Hematopoietic multipotent progenitor cell treated with erythropoietin and hydrocortisone succinate and interleukin-3 and kit ligand, for 8 days (in vitro differentiated cells): ENCODE measurements at regions not wholly inside any gene's neighbourhood (a gene's known extent, or its start where the extent isn't known, plus 50 kb on each side); places are given as distances from the start of the nearest gene placed in this dataset.
A peak's percentile ranks its signal among the peaks of the same experiment; 100 is the strongest.

Experiments
- DNase-seq: peaks from one replicate; pipeline ENCODE4 v3.0.0-alpha.2; 2015

DNA sequence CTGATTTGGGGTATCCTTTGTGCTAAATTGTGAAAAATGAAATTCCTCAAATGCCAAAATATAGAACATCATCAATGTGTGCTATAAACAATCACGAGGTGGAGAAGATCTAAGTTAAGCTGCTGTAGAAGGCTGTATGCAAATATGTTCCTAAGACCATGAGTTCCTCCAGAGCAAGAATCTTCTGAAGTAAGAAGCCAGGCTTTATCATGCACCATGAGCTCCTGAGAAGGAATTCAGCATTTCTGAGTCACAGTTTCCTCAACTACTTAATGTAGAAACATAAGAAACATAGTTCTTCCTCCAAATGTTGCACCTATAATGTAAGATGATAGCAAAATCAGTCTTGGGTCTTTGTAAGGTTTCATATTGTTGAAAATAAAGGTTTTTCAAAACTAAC is 241.7 kb upstream of the MDFIC2 start:
- no peak for DNase-seq

DNA sequence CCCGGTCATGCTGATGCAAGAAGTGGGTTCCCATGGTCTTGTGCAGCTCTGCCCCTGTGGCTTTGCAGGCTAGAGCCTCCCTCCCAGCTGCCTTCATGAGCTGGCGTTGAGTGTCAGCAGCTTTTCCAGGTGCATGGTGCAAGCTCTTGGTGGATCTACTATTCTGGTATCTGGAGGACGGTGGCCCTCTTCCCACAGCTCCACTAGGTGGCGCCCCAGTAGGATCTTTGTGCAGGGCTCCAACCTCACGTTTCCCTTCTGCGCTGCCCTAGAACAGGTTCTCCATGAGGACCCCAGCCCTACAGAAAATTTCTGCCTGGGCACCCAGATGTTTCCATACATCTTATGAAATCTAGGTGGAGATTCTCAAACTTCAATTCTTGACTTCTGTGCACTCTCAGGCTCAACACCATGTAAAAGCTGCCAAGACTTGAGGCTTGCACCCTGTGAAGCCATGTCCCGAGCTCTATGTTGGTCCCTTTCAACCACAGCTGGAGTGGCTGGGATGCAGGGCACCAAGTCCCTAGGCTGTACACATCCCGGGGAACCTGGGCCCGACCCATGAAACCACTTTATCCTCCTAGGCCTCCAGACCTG is 238.4 kb upstream of the MDFIC2 start:
- peak; percentile 64 for DNase-seq

DNA sequence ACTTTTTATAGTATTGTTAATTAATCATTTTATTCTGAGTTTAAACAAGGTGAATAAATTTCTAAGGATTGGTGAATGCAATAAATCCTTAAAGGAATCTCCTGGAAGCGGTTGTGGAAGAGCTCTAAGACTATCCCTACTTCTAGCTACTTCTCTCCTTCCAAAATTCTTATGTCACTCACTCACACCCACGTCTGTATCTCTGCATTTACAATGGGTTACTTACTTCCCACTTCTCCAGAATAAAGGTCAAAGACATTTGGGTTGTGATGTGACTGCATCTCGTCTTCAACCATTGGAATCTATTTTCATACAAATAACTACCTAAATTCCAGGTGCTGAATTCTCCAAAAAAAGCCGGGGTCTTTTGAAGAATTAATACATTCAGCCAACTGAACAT is 234.2 kb upstream of the MDFIC2 start:
- DNase-seq: no peak

DNA sequence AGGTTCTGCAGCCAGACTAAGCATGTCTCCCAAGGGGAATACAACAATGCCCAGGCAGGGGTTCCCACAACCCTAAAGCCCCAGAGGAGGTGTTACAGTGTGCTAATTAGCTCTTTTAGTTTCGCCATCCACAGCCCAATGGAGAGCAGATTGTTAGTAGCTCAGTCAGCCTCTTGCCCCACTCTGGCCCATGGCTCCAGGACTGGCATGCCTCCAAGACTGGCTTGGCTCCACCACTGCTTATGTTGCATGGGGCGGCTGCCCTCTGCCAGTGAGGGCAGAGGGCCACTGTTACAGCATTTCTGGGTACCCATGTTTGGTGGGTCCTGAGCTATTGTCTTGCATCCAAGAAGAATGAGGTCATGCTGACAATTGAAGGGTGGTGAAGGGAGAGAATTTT is 231.1 kb upstream of the MDFIC2 start:
- DNase-seq: no peak

DNA sequence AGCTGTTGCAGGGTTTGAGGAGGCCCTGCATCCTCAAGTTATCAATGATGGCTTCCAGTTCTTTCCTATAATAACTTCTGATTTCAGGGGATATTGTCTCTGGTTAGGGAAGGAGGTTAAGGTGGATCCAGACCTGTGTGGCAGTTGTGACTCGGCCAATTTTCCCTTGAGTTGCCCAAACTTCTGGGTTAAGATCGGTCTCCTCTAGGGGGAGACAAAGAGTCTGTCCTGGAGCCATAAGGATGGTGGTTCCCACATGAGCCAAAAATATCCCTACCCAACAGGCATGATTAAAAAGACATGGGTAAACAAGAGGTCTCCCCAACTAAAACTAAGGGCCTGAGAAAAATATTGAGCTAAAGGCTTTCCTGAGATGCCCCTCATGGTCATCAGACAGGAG is 227.5 kb upstream of the MDFIC2 start:
- peak; percentile 13 for DNase-seq

DNA sequence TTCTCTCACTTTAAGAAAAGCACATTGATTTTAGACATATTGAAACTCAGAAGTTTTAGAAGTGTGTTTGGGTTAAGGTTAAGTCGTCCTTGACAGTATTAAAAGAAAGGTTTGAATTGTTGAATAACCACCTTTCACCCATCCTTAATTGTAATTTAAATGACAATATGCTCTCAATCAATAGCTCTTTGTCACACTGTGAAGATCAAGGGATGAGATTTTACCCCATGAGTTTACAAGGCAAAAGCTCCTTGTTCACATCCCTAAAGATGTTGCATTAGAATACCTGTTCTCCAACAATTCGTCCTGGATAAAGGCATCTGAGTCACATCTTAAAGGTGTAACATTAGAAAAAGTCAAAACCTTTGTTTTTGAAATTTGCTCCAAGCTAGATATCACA is 220.4 kb upstream of the MDFIC2 start:
- DNase-seq: no peak

DNA sequence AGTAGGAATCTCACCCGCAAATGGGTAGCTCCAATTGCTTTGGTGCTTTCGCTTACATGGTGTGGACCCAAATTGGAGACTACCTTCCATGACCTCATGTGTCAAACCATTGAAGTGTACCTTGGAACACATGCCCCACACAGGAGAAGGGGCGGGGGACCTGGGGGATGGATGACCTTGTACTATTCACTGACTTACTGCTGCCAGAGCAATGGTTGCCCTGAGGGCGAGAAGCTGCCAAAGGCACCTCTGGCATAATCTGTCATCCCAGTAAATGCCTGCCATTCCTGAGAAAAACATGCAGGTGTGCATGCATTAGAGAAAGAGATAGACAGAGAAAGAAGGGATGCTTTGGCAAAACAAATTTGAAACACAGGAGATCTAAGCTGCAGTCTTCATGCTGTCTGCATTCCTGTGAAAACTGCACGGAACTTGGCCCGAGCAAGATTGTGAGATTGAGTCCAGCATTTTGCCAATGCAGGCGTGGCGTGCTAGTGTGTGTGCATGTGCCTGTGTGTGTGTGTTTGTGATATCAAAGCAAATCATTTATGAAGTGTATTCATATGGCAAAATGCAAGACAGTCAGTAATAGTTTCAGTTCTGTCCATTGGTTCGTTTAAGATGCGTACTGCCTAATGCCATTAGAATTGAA is 219.5 kb upstream of the MDFIC2 start:
- DNase-seq: no peak

DNA sequence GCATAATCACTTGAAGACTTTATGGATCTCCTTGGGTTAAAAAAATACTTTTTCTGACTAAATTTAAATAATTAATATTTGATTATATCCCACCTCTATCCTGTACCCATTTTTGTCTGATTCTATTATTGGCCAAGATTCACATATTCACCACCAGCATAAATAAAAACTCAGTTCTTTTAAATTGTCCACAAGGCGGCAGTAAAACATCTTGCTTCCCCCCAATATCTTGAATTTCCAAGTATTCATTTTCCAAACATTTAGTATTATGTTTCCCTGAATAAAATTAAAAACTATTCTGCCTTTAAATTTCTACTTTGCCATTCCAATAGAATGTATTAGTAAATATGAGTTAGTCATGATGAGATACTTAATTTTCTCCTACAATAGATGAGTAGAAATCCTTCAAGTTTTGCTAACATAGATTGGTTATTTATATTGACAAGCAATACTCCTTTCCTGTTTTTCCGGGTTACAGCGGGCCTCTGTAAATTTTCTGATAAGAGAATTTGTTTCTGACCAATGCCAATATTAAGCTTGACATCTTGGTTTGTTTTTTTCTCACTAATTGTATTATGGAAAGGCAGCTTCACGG is 218.7 kb upstream of the MDFIC2 start:
- DNase-seq: peak; percentile 33

DNA sequence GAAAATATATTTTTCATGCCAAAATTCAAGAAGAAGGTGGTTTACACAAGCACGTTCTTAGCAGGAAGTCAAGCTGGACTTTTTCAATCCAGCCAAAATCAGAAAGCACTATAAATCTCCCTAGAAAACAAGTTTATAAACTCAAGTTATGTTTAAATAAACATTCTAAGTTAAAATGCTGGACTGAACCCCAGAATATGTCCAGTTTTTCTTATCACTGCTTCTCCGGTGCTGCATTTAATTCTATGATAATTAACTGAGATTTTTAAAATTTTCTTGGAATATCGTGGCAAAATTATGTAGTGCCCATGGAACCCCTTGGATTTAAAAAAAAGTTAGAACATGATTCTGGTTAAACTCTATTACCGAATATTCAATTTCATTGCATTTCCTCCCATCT is 218.2 kb upstream of the MDFIC2 start:
- no peak for DNase-seq

DNA sequence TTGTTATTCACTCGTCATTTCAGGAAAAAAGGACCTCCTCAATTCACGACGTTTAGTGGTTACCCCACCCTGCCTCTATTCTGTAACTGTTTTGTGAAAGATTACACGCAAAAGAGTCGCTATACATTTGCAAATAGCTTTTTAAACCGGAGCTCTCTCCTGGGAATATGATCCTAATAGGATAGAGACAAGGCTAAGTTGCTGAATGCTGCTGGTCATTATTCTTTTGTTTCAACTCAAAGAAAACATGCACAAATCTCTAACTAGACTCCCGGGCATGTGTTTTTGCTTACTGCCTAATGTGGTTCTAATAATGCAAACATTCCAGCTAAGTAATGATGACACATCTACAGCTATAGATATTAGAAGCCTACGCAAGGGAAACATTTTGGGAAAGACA is 214.6 kb upstream of the MDFIC2 start:
- no peak for DNase-seq

DNA sequence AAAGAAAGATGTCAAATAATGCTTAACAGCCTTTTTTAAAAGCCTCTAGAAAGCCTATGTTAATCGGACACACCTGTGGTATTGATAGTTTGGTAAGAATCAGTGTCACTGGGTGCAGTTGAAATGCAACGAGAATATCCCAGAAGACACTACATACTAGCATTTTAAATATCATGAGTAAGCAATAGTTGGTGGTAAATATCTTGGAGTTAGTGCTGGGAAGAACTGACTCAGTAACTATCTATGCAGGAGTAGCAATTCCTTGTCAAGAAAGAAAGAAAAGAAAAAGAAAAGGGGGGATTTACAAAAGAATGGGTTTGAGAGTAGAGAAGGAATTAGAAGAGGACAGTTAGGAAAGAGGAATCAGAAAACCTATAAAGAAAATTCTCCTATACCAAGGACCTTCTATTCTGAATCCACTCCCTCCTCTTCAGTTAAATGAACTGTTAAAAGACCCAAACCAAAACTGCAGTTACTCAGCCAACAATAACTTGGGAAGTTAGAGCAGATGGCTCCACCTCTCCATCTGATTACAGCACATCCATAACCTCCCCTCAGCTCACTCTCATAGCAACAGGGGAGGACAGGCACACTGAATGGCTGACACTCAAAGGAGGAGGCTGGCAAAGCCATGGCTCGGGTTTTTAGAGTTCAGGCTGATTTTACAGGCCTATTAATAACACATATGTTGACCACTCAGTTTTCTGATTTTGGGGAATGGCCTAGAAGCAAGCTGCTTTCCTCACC is 207.6 kb upstream of the MDFIC2 start:
- no peak for DNase-seq

DNA sequence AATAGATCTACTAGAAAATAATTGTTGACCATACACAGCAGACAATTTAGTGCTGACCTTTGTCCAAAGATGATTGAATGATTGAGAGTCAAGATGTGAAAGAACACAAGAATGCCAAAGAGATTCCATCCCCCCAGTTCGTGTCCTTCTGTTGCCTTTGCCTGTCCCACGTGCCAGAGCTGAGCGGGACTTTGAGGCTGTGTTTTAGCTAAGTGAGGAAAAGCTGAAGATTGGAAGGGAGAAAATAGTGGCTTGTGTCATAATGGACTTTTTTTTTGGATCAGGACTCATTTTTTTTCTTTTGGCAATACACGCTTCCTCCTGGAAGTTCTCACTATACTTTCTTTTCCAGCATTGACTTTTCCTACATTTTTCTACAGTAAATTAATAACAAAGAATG is 206.6 kb upstream of the MDFIC2 start:
- DNase-seq: no peak

DNA sequence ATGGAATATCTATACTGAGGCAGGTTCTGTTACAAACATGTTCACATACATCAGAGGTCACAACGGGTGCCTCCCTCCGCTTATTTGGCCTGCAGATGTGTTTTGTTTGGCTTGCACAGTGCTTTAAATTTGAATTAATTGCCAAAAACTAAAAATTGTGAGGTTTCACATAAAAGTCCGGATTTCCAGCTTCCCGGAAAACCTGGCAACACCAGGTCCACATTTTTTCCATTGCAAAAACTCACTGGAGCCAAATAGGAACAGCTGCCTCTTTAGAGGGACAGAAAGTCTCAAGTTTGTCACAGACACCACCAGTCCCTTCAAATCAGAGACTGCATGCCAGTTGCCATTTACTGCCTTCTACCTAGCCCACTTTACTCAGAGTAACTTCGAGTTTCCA is 205.9 kb upstream of the MDFIC2 start:
- no peak for DNase-seq

DNA sequence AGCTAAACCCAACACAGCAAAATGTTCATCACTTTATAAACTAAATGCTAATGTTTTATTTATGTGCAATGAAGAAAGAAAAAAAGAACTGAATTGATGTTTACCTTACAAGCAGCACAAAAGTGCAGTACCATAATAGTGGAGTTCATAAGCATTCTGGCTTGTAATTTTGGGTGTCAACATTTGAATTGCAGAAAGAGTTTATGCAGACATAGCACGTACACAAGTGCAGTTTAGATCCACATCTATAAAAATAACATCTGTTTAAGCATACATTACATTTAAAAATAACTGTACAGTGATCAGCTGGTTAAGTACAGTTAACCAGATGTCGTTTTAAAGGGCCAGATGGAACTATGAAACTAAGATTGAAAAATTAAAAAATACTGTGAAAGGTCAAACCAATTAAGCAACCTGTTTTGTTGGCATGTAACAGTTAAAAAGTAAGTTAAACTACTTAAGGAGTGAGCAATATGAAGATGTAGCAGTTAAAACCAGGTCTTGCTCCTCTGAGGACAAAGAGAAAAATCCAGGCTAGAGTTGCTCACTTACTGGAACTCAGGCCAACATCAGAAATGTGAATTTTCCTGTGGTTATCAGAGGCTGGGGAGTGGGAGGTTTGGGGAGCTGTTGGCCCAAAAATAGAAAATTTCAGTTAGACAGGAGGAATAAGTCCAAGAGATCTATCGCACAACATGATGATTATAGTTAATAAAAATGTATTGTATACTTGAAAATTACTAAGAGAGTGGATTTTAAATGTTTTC is 204.9 kb upstream of the MDFIC2 start:
- no peak for DNase-seq

DNA sequence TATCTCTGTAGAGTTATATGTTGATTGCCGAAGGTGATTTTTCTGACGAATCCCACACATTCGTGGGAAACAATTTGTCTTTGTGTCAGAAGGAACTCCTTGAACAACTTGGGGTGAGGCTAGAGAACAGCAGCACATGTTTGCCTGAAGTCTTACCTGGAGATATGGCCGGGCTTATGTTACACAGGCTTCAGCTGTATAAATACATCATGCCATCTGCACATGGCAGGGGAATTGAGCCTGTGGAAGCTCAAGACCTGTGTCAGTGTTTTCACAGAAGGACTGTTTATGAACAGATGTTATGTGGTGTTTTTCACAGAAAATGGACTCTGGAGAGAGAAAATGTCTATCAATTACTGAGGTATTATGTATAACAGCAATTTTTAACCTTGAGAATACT is 203.6 kb upstream of the MDFIC2 start:
- no peak for DNase-seq

DNA sequence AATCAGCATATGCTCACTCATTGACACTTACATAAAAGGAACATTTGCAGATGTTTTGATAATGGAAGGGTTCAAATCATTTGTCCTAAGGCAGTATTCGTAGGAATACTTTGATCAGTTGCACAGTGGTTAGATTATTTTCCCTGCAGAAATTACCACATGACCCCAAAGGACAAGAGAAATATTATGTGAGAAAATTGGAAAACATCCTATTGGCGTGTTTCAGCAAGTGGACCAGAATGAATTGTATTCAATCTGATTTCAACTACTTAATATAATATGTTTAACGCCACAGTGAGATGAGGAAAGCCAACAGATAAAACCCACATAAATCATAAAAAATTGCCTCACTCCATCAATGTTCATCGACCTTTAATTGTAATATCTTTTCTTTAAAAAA is 195.0 kb upstream of the MDFIC2 start:
- no peak for DNase-seq

DNA sequence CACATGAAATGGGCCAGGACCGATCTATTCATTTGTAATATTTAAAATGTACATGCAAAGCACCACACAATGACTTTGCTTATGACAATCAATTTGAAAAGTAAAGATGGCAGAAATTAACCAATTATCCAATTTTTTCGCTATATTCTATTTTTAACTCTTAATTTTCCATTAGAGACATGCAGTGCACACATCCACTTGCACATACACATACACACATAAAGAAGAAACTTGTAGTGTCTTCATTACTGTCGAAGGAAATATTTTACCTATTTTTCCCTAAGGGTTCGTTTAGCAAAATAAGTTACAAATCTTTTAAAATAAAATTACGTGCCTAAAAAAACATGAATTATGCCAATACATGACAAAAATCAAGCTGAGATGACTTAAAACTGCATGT is 194.3 kb upstream of the MDFIC2 start:
- no peak for DNase-seq

DNA sequence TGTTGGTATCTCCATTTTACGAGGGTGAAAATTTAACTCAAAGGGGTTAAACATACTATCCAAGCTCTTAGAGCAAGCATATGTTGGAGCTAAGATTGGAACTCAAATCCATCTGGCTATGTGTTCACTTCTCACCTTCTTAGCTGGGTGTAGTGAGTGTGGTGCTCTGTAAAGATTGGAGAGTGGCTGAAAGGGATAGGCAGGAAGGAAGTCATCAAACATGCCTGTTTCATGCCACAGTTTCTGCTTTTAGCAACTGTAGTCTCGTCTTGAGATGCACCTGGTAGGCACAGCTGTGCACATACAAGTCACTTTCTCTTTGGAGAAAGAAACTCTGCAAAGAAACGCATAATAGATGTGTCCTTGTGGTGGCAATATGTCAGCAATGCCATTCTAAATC is 189.1 kb upstream of the MDFIC2 start:
- no peak for DNase-seq

DNA sequence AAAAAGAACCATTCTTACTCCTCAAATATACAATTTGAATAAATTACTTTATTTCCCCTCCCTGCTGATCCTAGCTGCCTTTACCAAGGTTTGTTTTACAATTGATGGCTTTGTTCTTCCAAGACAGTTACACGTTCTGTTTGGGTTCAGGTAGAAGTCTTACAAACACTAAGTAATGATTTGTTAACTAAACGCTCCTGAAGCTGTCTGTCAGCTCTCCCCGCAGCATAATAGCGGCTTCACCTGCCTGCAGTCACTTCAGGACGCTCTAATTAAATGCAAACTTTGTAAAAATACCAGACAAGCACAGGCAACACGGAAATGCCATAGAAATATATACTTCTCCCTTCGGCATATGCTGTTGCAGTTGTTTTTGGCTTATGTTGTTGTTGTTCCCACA is 176.4 kb upstream of the MDFIC2 start:
- no peak for DNase-seq

DNA sequence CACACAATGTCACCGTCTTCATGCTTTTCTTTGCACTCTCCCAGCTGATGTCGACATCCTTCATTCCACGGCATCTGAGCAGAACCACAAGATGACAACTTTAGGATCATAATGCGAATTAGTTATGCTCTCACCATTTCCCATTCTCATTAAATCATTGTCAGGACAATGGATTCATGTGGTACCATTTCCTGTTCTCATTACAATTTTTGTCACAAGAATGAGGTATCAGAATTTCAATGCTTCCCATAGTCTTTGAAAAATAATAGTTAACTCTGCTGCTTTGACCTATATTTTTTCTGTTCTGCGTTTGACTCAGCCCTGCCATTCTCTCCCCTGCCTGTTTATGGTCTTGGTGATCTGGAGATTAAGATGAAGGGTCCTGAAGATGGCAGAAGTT is 175.7 kb upstream of the MDFIC2 start:
- no peak for DNase-seq

DNA sequence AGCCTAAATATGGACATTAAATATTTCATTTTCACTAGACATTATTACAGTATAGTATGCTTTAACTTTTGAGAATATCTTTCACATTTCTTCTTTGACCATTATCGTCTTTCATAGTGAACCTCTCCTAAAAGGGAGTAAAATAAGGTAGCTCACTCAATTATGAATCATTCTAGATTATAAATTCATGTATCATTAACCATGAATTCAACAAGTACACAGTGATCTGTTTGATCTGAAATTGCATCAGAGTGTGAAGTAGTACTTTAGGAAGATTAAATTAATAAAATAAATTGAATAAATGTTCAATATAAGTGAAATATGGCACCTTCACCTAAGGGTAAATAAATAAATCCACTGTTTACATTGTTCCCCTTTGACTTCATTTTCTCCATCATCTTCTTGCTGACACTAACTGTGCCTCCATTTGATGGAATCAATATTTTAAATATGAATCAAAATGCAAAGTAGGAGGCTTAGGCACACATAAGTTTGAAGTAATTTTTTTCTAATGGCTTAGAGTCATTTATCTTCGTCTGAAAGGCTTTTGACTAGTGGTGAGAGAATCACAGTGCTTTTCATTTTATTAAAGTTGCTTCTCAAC is 174.1 kb upstream of the MDFIC2 start:
- no peak for DNase-seq

DNA sequence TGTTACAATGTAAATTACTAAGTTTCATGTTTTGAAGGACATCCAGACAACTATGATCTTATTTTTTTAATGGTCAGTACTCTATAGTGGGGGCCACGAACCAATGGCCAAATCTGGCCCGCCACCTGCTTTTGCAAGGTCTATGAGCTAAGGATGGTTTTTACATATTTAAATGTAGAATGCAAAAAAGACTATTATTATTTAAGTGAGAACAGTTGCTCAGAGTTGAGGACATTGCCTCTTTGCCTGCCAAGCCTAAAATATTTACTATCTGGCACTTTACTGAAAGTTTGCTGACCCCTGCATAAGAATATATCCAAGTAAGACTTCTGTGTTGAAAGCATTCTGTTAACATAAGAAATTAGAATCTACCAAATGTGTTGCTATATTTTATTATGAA is 163.7 kb upstream of the MDFIC2 start:
- DNase-seq: no peak
